DMS 273 treated with DMSO at 0.1 percent for 48 hours (cell line): ENCODE measurements at regions not wholly inside any gene's neighbourhood (a gene's known extent, or its start where the extent isn't known, plus 50 kb on each side); places are given as distances from the start of the nearest gene placed in this dataset.
"Not testable (repeated sequence)": the region's sequence is repeated elsewhere in the genome, so short reads cannot be mapped to it uniquely, and the experiment has no call there.

Experiments
- DNase-seq: peaks from one replicate; lab custom pipeline; 2025; lab: John Stamatoyannopoulos, UW

GRCh38 chr10:117790621-117791020 is 248.1 kb downstream of the EMX2 start:
- DNase-seq = no peak

DNA sequence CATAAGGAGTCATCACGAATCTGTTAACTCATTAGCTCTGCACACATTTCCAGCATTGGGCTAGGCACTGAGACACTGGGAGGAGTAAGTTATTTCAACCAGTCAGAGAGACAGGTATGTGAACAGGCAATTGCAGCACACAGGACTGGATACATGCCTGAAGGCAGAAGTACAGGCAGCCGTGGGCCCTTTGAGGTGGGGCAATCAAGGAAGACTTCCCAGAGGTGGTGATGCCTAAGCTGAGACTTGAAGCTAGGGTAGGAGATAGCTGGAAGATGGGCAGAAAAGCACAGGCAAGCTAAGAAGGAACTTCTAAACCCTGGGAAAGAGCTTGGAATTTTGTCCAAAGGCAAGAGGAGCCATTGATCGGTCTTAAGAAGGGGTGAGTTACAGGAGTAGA is 249.7 kb downstream of the EMX2 start:
- no peak for DNase-seq

DNA sequence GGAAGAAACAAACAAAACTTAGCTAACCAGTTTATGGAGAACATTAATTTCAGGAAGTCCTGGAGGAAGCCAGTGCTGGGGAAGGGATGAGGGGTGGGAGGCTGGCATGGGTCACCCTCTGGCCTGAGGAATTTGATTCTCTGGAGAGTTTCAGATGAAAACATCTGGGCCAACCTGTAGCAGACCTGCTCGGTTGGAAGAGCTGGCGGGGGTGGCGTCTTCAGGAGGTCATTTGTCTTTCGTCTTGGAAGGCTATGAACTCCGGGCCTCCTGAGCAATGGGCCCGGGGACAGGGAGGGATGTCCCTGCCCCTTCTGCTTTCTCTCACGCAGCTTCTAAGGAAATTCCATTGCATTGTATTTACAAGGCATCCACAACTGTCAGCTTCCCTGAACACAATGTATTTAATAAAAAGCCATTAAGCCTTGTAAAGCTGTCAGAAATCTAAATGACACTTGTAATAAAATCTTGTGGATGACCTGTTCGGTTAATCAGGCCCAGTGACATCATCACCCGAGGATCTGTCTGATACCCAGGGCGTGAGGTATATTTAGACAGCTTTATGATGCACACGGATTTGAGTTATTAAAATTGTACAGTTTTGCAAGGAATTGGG is 250.5 kb downstream of the RAB11FIP2 start:
- DNase-seq = no peak

GRCh38 chr10:117797296-117797695 is 249.4 kb downstream of the RAB11FIP2 start:
- no peak for DNase-seq

DNA sequence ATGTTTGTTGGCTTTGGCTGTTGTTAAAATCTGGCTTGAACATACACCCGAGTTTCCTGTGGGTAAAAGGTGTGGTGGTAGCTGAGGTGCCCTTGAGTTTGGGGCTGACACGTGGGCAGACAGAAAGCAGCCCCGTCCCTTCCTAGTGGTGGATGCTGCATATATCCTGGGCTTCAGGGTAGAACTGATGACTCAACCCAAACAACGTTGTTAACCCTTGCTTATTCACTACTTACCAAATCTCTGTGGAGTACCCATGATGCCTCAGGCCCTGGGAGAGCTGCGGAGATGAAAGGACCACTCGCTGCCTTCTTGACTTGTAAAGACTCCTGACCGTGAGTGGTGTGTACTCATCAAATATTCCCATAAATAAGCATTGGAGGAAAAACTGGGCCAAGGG is 245.1 kb downstream of the RAB11FIP2 start:
- no peak for DNase-seq

DNA sequence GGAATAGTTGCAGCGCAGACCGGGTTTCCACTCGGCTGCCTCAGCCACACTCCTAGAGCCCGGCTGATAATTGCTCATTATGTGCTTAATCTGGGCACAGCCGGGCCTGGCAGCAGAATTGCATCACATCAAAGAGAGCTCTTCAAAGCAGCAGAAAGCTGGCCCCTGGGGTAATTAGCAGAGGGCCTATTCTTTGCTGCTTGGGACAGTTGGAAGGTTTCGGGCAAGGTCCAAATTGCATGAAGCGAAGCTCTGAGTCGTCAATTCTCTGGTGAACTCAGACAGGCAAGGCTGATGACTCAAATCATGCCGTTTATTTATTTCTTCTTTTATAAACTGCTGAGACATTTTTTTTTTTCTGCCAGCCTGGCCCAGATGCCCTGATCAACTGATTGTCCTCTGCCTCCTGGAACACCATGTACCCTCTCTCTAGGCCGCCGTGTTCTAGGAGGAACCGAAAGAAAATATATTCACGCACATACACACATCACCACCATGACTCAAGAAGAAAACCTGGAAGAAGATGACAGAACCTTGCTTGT is 242.2 kb downstream of the RAB11FIP2 start:
- peak; percentile 32 for DNase-seq

DNA sequence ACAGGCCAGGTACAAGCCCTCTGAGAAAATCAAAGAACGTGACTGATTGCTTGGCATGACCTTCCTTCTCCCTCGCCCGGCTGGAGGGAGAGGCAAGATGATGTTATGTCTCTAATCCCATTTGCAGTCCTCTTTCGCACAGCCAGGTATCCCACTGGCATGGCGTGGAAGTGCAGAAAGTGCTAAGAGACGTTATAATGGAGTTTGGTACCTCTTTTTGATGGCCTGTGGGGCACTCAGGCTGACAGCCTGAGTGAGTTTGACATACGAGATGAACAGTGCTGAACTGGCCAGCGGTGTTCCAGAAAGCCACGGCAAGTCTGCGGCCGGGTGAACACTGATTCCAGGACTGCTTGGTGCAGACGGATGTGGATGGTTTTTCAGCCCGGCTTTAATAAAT is 241.6 kb downstream of the RAB11FIP2 start:
- no peak for DNase-seq

DNA sequence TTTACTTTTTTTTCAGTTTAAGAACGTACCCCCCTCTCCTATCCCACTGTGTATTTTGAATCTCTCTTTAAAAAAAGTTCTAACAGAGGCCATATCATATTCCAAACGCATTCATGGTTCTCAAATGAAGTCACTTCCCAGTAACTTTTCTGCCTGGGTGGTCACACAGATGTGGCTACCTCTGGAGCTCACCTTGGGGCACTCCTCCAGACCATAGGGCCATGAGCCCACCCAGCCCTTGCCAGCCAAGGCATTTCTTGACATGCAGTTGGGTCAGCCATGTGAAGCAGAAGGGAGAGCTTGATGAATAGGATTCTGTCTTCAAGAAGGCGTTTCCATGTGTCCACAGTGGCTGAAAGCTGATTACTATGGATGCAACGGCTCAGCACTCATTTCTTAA is 239.3 kb downstream of the RAB11FIP2 start:
- DNase-seq = no peak

- DNase-seq = not testable (repeated sequence)
Measured at GRCh38 chr10:117815816-117816215, 230.9 kb downstream of the RAB11FIP2 start.

DNA sequence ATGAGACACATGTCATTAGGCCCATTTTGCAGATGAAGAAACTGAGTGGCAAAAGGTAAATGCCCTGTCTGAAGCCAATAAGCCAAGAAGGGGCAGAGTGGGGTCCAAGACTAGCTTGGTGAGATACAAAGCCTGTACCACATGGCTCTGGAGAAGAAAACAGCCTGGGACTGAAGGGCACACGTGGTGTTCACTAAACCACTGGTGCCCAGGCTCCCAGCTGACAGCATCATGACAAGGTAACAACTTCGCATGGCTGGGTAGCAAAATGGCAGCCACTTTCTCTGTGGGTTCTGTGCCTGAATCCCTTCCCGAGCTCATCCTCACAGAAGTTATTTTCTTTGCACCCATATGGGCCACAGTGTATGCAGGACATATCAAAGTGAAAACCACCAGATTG is 229.6 kb downstream of the RAB11FIP2 start:
- DNase-seq = no peak

DNA sequence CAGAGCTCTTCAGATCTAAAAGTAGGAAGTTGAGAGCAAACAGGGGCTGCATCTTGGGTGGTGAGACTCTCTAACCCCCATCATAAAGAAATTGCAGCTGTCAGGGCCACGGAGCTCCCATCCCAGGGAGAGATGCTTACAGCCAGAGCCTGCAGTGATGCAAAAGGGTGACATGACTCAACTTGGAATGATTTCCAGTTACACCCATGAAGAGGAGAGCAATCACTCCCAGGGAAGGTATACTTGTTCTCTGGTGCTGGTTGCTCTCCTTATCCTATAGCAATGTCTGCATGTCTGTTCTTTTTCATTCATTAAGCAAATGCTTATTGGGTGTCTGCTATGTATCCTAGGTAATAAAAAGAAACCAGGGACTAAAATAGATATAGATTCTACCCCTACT is 228.0 kb downstream of the RAB11FIP2 start:
- DNase-seq = no peak

DNA sequence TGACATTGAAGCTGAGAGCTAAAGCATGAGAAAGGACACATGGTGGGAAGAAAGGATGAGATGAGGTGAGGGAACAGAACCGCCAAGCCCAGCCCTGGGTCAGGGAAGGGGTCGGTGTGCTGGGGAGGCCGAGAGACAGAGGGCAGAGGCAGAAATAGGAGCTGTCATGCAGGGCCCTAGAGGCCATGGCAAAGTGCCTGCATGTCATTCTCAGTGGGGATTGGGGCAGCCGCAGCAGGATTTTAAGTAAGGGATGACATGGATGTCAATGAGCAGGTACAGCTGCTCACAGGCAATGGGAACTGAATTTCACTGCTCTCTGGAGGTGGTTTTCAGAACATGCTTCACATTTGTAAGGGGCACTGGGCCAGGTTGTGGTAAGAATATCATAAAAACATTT is 227.4 kb downstream of the RAB11FIP2 start:
- DNase-seq = no peak

- no peak for DNase-seq
Measured at GRCh38 chr10:117823980-117824379, 222.8 kb downstream of the RAB11FIP2 start.

GRCh38 chr10:117830205-117830604 is 216.5 kb downstream of the RAB11FIP2 start:
- DNase-seq = no peak

GRCh38 chr10:117830787-117831212 is 215.9 kb downstream of the RAB11FIP2 start:
- DNase-seq = no peak

DNA sequence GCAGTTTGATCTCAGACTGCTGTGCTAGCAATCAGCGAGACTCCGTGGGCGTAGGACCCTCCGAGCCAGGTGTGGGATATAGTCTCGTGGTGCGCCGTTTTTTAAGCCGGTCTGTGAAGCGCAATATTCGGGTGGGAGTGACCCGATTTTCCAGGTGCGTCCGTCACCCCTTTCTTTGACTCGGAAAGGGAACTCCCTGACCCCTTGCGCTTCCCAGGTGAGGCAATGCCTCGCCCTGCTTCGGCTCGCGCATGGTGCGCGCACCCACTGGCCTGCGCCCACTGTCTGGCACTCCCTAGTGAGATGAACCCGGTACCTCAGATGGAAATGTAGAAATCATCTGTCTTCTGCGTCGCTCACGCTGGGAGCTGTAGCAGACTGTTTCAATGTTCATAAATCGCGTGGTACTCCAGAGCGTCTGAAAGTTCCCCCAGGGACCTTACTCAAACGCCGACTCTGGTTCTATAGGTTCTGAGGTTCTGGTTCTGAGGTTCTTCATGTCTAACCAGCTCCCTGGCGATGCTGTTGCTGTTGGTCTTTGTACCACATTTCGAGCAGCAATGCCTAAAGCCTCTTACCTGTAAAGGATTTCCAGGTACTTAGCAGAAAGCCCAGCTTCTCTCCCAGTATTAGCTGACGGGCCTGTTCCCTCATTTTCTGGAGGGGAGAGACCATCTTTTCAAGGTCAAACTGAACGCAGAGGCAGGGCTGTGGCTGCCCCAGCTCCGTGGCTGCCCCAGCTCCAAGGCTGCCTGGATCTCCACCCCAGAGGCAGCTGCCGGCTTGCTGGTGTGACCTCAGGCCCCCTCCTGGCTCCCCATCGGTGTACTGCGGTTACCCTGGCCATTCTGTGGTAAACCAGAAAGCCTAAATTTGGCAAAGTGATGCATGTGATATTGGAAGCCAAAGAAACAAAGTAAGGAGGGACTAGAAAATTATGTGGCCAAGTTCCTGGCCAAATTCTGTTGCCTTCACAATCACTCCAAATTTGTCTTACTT is 207.9 kb downstream of the RAB11FIP2 start:
- not testable (repeated sequence) for DNase-seq

DNA sequence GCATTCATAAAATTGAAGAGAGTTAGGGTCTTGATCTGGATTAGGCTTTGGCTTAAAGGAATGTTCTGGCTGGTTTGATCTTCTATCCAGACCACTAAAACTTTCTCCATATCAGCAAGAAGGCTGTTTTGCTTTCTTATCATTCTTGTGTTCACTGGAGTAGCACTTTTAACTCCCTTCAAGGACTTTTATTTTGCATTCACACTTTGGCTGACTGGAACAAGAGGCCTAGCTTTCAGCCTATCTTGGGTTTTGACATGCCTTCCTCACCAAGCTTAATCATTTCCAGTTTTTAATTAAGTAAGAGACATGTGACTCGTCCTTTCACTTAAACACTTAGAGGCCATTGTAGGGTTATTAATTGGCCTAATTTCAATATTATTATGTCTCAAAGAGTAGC is 190.3 kb downstream of the RAB11FIP2 start:
- not testable (repeated sequence) for DNase-seq

GRCh38 chr10:117860135-117860534 is 186.6 kb downstream of the RAB11FIP2 start:
- no peak for DNase-seq

DNA sequence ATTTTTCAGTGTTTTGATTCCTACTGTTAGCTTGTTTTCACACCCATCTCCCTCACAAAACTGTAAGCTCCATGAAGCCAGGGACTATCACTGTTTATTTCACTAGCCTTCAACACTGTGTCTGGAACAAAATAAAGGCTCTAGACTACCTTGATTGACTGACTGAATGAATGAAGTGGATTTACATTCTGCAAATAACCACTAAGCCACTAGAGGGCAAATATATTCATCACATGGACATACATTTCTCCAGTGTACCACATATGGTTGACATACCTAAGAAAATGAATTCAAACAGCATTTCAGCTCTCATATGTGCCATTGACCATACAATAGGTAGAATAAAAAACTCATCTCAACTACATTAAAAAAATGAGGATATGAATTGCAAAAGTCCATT is 185.9 kb downstream of the RAB11FIP2 start:
- no peak for DNase-seq

DNA sequence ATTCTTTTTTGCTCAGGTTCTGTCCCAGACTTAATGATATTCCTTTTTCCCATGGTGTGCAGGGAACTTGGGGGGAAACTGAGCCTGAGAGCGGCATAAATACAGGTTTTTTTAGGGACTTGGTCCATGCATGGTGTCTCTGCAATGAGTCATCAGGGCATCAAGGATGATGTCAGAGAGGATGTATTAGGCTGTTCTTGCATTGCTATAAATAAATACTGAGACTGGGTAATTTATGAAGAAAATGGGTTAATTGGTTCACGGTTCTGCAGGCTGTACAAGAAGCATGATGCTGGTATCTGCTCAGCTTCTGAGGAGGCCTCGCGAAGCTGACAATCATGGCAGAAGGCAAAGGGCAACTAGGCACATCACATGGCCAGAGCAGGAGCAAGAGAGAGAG is 185.4 kb downstream of the RAB11FIP2 start:
- DNase-seq = no peak

- no peak for DNase-seq
Measured at GRCh38 chr10:117863771-117864170, 183.0 kb downstream of the RAB11FIP2 start.

GRCh38 chr10:117865945-117866344 is 180.8 kb downstream of the RAB11FIP2 start:
- no peak for DNase-seq

DNA sequence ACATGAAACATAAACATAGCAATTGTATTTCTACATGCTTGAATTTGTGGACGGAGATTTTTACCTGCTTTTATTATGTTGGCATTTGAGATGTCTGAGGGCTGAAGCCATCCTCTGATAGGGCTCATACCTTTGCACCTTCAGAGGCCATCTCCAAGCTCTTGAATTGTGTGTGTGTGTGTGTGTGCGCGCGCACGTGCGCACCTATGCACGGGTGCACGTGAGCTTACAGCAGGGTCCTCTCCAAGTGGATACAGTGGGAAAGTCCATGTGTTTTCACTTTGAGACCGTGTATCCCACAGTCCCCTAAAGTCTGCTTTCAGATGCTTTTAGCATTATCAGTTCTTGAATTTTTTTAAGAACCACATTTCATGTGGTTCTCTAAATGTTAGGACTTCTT is 178.6 kb downstream of the RAB11FIP2 start:
- DNase-seq = no peak
